ENCODE measurements at regions not wholly inside any gene's neighbourhood (a gene's known extent, or its start where the extent isn't known, plus 50 kb on each side); places are given as distances from the start of the nearest gene placed in this dataset.

GRCh38 chr14:38521591-38521990, 265.7 kb upstream of the CLEC14A start:
- TF ChIP-seq CTCF (IDR thresholded peaks at IDR 0.05; ENCODE audit: insufficient read depth, low read depth, low read length): no peak
- TF ChIP-seq EZH2 (IDR thresholded peaks at IDR 0.05; ENCODE audit: insufficient read depth, low read length): no peak
